ENCODE measurements at regions not wholly inside any gene's neighbourhood (a gene's known extent, or its start where the extent isn't known, plus 50 kb on each side); places are given as distances from the start of the nearest gene placed in this dataset.

DNA sequence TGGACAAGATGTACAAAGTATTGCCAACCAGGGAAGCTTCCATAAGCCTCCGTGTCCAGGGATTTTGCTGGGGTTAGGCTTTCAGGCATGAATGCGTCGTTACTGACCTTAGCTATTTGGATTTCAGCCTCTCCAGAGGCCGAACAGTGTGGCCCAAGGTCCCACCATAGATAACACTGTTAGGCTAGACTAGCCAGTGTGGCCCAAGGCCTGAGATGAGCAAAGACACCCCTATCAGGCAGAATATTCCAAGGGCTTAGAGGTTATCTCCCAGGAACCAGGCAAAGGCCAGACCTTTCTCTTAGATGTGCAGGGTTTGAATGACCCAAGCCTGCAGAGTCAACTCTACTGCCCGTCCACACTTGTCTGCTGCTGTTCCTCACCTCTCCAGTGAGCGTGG is 131.7 kb upstream of the NDUFV2 start:
- H3K27ac ChIP-seq: no peak overlapping the region
- H3K27me3 ChIP-seq: no peaks in the 10 kb centered on the region
- 93% methylated on average over 4 of the region's 6 CpGs for whole genome bisulfite sequencing (ENCODE audit: insufficient coverage, low coverage, low lambda C conversion rate, missing lambda C conversion rate)
- no peaks in the 10 kb centered on the region for H3K36me3 ChIP-seq
- no peak overlapping the region for H3K4me3 ChIP-seq
- DNase-seq (no peak), ATAC-seq (no peak)
- H3K4me1 ChIP-seq: no peaks in the 10 kb centered on the region
- intact Hi-C loops (cut with DNase I): no loop called here
- TF ChIP-seq, protein P1, sequence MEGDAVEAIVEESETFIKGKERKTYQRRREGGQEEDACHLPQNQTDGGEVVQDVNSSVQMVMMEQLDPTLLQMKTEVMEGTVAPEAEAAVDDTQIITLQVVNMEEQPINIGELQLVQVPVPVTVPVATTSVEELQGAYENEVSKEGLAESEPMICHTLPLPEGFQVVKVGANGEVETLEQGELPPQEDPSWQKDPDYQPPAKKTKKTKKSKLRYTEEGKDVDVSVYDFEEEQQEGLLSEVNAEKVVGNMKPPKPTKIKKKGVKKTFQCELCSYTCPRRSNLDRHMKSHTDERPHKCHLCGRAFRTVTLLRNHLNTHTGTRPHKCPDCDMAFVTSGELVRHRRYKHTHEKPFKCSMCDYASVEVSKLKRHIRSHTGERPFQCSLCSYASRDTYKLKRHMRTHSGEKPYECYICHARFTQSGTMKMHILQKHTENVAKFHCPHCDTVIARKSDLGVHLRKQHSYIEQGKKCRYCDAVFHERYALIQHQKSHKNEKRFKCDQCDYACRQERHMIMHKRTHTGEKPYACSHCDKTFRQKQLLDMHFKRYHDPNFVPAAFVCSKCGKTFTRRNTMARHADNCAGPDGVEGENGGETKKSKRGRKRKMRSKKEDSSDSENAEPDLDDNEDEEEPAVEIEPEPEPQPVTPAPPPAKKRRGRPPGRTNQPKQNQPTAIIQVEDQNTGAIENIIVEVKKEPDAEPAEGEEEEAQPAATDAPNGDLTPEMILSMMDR (IDR thresholded peaks at IDR 0.05): no peak
- no peak for TF ChIP-seq POLR2A (IDR thresholded peaks at IDR 0.05)
- no peaks in the 10 kb centered on the region for H3K9me3 ChIP-seq

DNA sequence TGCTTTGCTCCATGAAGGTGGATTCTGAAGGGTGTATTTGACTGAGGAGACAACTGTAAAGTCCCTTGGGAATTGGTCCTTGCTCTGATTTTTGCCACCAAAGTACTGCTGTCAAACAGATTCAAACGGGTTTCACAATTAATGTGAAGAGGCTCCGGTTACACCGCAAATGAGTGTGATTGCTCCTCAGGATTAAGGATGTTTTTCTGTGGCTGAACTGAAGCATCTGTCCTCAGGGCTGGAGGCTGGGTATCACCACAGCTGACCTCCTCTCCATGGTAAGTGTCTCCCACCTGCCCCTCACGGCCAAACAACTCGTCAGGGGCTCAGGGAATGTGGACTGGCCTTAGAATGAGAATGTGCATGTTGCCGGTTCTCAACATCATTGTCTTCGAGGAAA is 130.4 kb upstream of the NDUFV2 start:
- H3K9me3 ChIP-seq: no peaks in the 10 kb centered on the region
- H3K36me3 ChIP-seq: no peaks in the 10 kb centered on the region
- H3K4me3 ChIP-seq: no peak overlapping the region
- intact Hi-C loops (cut with DNase I): no loop called here
- no peak overlapping the region for H3K27ac ChIP-seq
- no peak for DNase-seq
- H3K27me3 ChIP-seq: no peaks in the 10 kb centered on the region
- H3K4me1 ChIP-seq: no peaks in the 10 kb centered on the region
- no peak for TF ChIP-seq POLR2A (IDR thresholded peaks at IDR 0.05)
- TF ChIP-seq, protein P1 (IDR thresholded peaks at IDR 0.05): no peak
- 80% methylated on average over 6 of the region's 7 CpGs for WGBS (ENCODE audit: insufficient coverage, low coverage, low lambda C conversion rate, missing lambda C conversion rate)
- ATAC-seq: no peak

DNA sequence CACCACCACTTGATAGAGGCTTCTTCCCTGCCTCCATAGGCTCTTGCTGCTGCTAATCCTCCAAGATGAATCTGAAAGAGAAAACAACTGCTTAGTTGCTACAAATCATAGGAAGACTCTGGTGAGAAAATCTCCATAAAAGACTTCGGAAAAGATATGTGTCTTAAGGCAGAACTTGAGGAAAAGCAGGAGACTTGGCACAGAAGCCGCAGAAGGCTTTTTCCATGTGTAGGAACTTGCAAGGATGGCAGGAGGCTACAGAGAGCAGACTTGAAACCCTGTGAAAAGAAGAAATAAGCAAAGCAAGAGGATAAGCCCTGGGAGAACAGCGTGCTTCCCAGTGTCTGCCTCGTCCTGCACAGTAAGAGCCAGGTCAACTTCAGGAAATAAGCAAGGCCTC is 128.2 kb upstream of the NDUFV2 start:
- H3K27ac ChIP-seq: no peak overlapping the region
- WGBS (ENCODE audit: insufficient coverage, low coverage, low lambda C conversion rate, missing lambda C conversion rate): 94% methylated on average over 2 of the region's 4 CpGs

DNA sequence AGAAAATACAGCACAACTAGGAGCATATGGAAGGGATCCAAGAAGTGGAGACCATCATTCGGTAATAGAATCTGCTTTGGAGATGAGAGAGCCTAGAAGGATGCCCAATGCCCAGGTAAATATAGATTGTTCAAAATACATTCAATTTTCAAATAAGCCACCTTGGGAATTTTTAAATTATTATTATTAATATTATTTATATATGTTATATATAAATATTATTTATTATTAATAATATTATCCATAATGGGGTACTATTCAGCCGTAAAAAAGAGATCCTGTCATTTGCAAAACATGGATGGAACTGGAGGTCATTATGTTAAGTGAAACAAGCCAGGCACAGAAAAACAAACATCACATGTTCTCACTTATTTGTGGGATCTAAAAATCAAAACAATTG is 127.8 kb upstream of the NDUFV2 start:
- WGBS (ENCODE audit: insufficient coverage, low coverage, low lambda C conversion rate, missing lambda C conversion rate): 59% methylated on average over 2 of the region's 2 CpGs
- no peak for ATAC-seq

More for the DNA sequence above, 128.2 kb upstream of the NDUFV2 start:
- no peak overlapping the region for H3K4me3 ChIP-seq
- no peak for ATAC-seq
- H3K4me1 ChIP-seq: no peaks in the 10 kb centered on the region
- no peak for DNase-seq
- H3K27me3 ChIP-seq: no peaks in the 10 kb centered on the region
- intact Hi-C loops (cut with DNase I): no loop called here
- no peaks in the 10 kb centered on the region for H3K36me3 ChIP-seq
- H3K9me3 ChIP-seq: no peaks in the 10 kb centered on the region
- TF ChIP-seq, protein P1 (IDR thresholded peaks at IDR 0.05): no peak
- no peak for TF ChIP-seq POLR2A (IDR thresholded peaks at IDR 0.05)

More for the DNA sequence above, 127.8 kb upstream of the NDUFV2 start:
- intact Hi-C loops (cut with DNase I): no loop called here
- no peak overlapping the region for H3K4me3 ChIP-seq
- DNase-seq: no peak
- H3K4me1 ChIP-seq: no peaks in the 10 kb centered on the region
- no peak for TF ChIP-seq POLR2A (IDR thresholded peaks at IDR 0.05)
- TF ChIP-seq, protein P1 (IDR thresholded peaks at IDR 0.05): no peak
- no peak overlapping the region for H3K27ac ChIP-seq
- no peaks in the 10 kb centered on the region for H3K36me3 ChIP-seq
- no peaks in the 10 kb centered on the region for H3K9me3 ChIP-seq
- no peaks in the 10 kb centered on the region for H3K27me3 ChIP-seq
